ENCODE measurements at regions not wholly inside any gene's neighbourhood (a gene's known extent, or its start where the extent isn't known, plus 50 kb on each side); places are given as distances from the start of the nearest gene placed in this dataset.

DNA sequence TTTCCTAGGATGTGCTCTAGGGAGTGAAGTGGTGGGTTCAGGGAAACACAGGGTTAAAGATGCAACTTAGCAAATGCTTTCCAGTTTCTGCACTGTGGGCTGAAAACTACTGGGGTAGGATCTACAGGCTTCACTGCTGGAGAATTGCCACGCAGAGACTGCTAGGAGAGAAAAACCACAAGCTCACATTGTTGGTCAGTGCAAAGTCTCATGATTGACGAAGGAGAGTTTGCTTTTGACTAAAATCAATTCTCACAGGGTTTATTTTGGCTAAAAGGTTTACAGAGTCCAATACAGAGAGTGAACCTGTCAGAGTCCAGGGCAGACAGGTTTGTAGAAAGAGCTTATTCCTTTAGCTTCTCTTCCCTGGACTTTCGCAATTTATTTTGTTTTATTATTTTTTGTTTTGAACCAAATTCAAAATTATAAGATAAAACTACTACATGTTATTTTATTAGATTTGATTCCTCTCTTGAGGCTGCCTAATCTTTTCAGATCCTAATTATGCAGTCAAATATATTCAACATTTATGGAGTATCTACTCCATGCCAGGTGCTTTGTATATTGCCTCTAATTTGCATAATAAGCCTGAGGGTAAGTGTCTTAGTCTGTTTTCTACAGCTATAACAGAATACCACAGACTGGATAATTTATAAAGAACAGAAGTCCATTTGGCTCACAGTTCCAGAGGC lies 64.7 kb downstream of the MTNR1B start:
- TF ChIP-seq, protein P1, sequence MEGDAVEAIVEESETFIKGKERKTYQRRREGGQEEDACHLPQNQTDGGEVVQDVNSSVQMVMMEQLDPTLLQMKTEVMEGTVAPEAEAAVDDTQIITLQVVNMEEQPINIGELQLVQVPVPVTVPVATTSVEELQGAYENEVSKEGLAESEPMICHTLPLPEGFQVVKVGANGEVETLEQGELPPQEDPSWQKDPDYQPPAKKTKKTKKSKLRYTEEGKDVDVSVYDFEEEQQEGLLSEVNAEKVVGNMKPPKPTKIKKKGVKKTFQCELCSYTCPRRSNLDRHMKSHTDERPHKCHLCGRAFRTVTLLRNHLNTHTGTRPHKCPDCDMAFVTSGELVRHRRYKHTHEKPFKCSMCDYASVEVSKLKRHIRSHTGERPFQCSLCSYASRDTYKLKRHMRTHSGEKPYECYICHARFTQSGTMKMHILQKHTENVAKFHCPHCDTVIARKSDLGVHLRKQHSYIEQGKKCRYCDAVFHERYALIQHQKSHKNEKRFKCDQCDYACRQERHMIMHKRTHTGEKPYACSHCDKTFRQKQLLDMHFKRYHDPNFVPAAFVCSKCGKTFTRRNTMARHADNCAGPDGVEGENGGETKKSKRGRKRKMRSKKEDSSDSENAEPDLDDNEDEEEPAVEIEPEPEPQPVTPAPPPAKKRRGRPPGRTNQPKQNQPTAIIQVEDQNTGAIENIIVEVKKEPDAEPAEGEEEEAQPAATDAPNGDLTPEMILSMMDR (IDR thresholded peaks at IDR 0.05; ENCODE audit: borderline replicate concordance, extremely low read depth, low read length, poor library complexity, severe bottlenecking) = no peak
- no peak for TF ChIP-seq EZH2 (IDR thresholded peaks at IDR 0.05; ENCODE audit: borderline replicate concordance, low read depth, low read length, severe bottlenecking)

All from DND-41 (cell line).